Brain pericyte (primary cell): ENCODE measurements at regions not wholly inside any gene's neighbourhood (a gene's known extent, or its start where the extent isn't known, plus 50 kb on each side); places are given as distances from the start of the nearest gene placed in this dataset.

ENCODE experiments used
- DNase-seq: peaks from one replicate; pipeline ENCODE4 v3.0.0-alpha.2; 2012; ENCODE audit warnings: low read depth, low spot score

GRCh38 chrY:7261254-7261653 is 349.7 kb upstream of the AMELY start:
- DNase-seq, result no peak

DNA sequence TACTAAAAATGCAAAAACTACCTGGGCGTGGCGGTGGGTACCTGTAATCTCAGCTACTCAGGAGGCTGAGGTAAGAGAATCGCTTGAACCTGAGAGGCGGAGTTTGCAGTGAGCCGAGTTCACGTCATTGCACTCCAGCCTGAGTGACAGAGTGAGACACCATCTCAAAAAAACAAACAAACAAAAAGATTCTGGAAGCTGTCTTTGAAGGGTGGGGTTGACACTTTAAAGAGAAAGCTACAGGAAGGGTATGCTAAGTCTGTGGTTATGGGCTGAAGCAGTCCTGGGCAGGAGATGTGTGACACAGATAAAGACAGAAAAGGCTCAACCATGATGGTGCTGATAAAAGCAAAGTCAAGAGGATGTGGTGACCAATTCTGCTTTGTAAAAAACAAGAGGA is 328.5 kb upstream of the AMELY start:
- no peak for DNase-seq

DNA sequence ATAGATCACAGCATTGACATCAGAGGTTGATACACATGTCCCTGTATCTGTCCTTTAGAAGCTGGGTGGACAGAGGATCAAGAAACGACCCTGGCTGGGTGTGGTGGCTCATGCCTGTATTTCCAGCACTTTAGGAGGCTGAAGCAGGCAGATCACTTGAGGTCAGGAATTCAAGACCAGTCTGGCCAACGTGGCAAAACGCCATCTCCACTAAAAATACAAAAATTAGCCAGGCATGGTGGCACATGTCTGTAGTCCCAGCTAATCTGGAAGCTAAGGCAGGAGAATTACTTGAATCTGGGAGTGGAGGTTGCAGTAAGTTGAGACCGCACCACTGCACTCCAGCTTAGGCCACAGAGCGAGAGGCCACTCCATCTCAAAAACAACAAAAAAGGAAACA is 300.4 kb upstream of the AMELY start:
- no peak for DNase-seq

DNA sequence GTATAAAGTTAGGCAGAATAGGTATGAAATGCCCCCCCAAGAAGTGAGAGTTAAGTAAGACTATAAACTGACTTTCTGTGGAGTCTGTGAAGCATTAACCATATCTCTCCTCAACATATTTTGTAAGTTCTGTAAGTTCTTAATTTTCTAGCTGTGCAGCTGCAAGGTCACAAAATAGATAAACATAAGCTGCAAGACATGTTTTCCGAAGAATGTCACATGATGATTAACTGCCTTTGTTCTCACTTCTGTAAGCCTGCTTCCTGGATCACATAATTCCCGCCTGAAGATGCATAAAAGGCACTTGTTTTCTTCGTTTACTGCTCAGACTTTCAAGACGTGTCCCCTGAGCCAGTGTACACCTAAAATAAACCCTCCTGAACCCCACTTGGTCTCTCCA is 292.9 kb upstream of the AMELY start:
- DNase-seq, result no peak

DNA sequence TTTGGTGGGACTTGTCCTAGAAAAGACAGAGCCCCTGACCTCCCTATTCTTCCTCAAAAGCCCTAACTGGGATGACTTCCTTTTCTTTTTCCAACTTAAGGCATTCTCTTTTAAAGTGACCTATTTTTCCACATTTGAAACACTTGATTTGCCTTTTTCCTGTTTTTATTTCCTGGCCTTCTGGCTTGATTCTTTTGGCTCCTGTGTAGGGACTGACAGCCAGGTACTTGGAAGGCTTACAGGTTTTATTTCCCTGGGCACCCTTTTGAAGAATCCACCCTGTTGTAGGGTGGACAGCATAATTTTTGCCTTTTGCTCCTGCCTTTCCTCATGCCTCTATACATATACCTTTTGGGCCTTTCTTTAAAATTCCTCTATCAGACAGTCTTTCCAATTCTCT is 271.0 kb upstream of the AMELY start:
- DNase-seq, result no peak

GRCh38 chrY:7177631-7178030 is 266.1 kb upstream of the AMELY start:
- no peak for DNase-seq

GRCh38 chrY:7169475-7169874 is 257.9 kb upstream of the AMELY start:
- no peak for DNase-seq

DNA sequence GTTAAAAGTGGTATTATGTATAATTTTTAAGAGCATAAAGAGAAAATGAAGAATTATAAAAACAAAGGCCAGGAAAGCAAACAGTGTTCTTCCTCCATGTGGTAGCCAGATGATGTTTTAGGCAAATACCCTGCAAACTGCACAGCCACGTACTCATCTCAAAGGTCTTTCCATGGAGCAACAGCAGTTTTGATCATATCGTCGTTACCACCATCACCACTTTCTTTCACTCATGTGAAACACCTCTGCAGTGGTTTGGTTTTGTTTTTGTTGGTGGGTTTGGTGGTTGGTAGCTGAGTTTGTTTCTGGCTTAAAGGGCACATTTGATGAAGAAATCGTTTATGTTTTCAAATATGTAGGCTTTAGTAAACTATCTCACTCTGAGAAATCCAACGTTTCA is 229.9 kb upstream of the AMELY start:
- DNase-seq, result no peak
